Trophoblast cell (in vitro differentiated cells and primary cell): ENCODE measurements at regions not wholly inside any gene's neighbourhood (a gene's known extent, or its start where the extent isn't known, plus 50 kb on each side); places are given as distances from the start of the nearest gene placed in this dataset.

Experiments used
- DNase-seq, 2 donors: peaks; one replicate each; pipeline ENCODE4 v3.0.0-alpha.2; 2016
- H2AFZ ChIP-seq: 2 replicates; pipeline ENCODE4 v1.6.1; 2013; ENCODE audit warnings: low read length, moderate library complexity, mild to moderate bottlenecking; ENCODE audit not compliant: insufficient read depth, poor library complexity
- H2AK5ac ChIP-seq: 2 replicates; pipeline ENCODE4 v1.6.1; 2013; ENCODE audit warnings: mild to moderate bottlenecking, low read length
- H2BK120ac ChIP-seq: 2 replicates; pipeline ENCODE4 v1.6.1; 2013; ENCODE audit warnings: low read length, mild to moderate bottlenecking, moderate library complexity; ENCODE audit not compliant: insufficient read depth, poor library complexity
- H2BK12ac ChIP-seq: 2 replicates; pipeline ENCODE4 v1.6.1; 2013; ENCODE audit warnings: mild to moderate bottlenecking, low read length, moderate library complexity
- H2BK5ac ChIP-seq: 2 replicates; pipeline ENCODE4 v1.6.1; 2013; ENCODE audit warnings: low read length, low read depth, moderate library complexity, mild to moderate bottlenecking; ENCODE audit not compliant: poor library complexity
- H3K14ac ChIP-seq: 2 replicates; pipeline ENCODE4 v1.6.1; 2013; ENCODE audit warnings: mild to moderate bottlenecking, low read length
- H3K18ac ChIP-seq: 2 replicates; pipeline ENCODE4 v1.6.1; 2013; ENCODE audit warnings: mild to moderate bottlenecking, low read length
- H3K23ac ChIP-seq: 2 replicates; pipeline ENCODE4 v1.6.1; 2013; ENCODE audit warnings: low read length
- H3K27ac ChIP-seq: 2 replicates; pipeline ENCODE4 v1.5.1; 2013; ENCODE audit warnings: low read depth, mild to moderate bottlenecking, inconsistent platforms, low read length, moderate library complexity
- H3K27me3 ChIP-seq: 2 replicates; pipeline ENCODE4 v1.6.1; 2013; ENCODE audit warnings: inconsistent platforms, mild to moderate bottlenecking, low read length, moderate library complexity; ENCODE audit not compliant: insufficient read depth
- H3K36me3 ChIP-seq, 2 experiments: 1 replicate in 1 of 2; 2 replicates in 1 of 2; pipeline ENCODE4 v1.6.1; 2013; ENCODE audit warnings: low read length in 2 of 2, mild to moderate bottlenecking in 2 of 2, moderate library complexity in 1 of 2; ENCODE audit not compliant: insufficient read depth in 2 of 2, control insufficient read depth in 1 of 2
- H3K4ac ChIP-seq: 2 replicates; pipeline ENCODE4 v1.6.1; 2013; ENCODE audit warnings: low read depth, mild to moderate bottlenecking, low read length, moderate library complexity
- H3K4me1 ChIP-seq, 2 experiments: 1 replicate in 1 of 2; 2 replicates in 1 of 2; pipeline ENCODE4 v1.6.1; 2013; ENCODE audit warnings: low read length in 2 of 2, mild to moderate bottlenecking in 2 of 2, moderate library complexity in 1 of 2; ENCODE audit not compliant: insufficient read depth in 2 of 2, control insufficient read depth in 1 of 2
- H3K4me2 ChIP-seq: 2 replicates; pipeline ENCODE4 v1.6.1; 2013; ENCODE audit warnings: inconsistent platforms, mild to moderate bottlenecking, low read length, moderate library complexity
- H3K4me3 ChIP-seq: 2 replicates; pipeline ENCODE4 v1.5.1; 2013; ENCODE audit warnings: mild to moderate bottlenecking, low read depth, low read length, inconsistent platforms
- H3K79me1 ChIP-seq: one replicate; pipeline ENCODE4 v1.6.1; 2013; ENCODE audit warnings: low read length
- H3K79me2 ChIP-seq: 2 replicates; pipeline ENCODE4 v1.6.1; 2013; ENCODE audit warnings: low read length, mild to moderate bottlenecking; ENCODE audit not compliant: control insufficient read depth, insufficient read depth, poor library complexity
- H3K9ac ChIP-seq: 2 replicates; pipeline ENCODE4 v1.6.1; 2013; ENCODE audit warnings: mild to moderate bottlenecking, low read length
- H3K9me3 ChIP-seq: 2 replicates; pipeline ENCODE4 v1.6.1; 2013; ENCODE audit warnings: low read depth, mild to moderate bottlenecking, control low read depth, inconsistent platforms, low read length; ENCODE audit not compliant: insufficient read depth
- H4K12ac ChIP-seq: 2 replicates; pipeline ENCODE4 v1.6.1; 2013; ENCODE audit warnings: low read depth, mild to moderate bottlenecking, low read length, moderate library complexity
- H4K8ac ChIP-seq: 2 replicates; pipeline ENCODE4 v1.6.1; 2013; ENCODE audit warnings: low read depth, mild to moderate bottlenecking, low read length, moderate library complexity
- H4K91ac ChIP-seq: one replicate; pipeline ENCODE4 v1.6.1; 2013; ENCODE audit warnings: low read depth, mild to moderate bottlenecking, low read length, moderate library complexity
- WGBS: extraction: QIAGEN DNeasy Blood & Tissue Kit; methylation state at CpG from one replicate; pipeline ENCODE4 v1.1.7; 2013; ENCODE audit warnings: missing lambda C conversion rate; ENCODE audit not compliant: insufficient read length, insufficient coverage; ENCODE audit errors: extremely low coverage; 5-methylcytosine and 5-hydroxymethylcytosine counted together

- Histone ChIP-seq H2AK5ac (no peak overlapping the region), H3K4me2 (no peak overlapping the region), H3K79me2 (no peaks in the 10 kb centered on the region), H4K12ac (no peak overlapping the region), H3K4ac (no peak overlapping the region), H3K36me3 (no peaks in the 10 kb centered on the region), H2BK120ac (no peak overlapping the region), H3K79me1 (no peaks in the 10 kb centered on the region), H2BK5ac (no peak overlapping the region), H4K8ac (no peak overlapping the region), H3K4me3 (no peak overlapping the region), H3K9ac (no peak overlapping the region), H3K27me3 (no peaks in the 10 kb centered on the region), H3K4me1 (no peaks in the 10 kb centered on the region), H3K23ac (no peak overlapping the region), H4K91ac (no peak overlapping the region), H3K18ac (no peak overlapping the region), H2BK12ac (no peak overlapping the region), H3K27ac (no peak overlapping the region), H3K14ac (no peak overlapping the region), H2AFZ (no peak overlapping the region), H3K9me3 (peaks cover 5% of the 10 kb centered on the region)
- WGBS, result no CpG with 5 or more reads among the region's 7 CpGs
- DNase-seq, result no peak
These were observed 733.5 kb downstream of the BRD1 start for GRCh38 chr22:49094151-49094550.

GRCh38 chr22:49093192-49093880 is 734.3 kb downstream of the BRD1 start:
- Histone ChIP-seq H4K8ac (no peak overlapping the region), H3K36me3 (no peaks in the 10 kb centered on the region), H3K23ac (no peak overlapping the region), H3K9ac (no peak overlapping the region), H3K79me1 (no peaks in the 10 kb centered on the region), H3K4me3 (no peak overlapping the region), H4K12ac (no peak overlapping the region), H4K91ac (no peak overlapping the region), H3K14ac (no peak overlapping the region), H3K9me3 (peaks cover 9% of the 10 kb centered on the region), H2BK12ac (no peak overlapping the region), H2AK5ac (no peak overlapping the region), H3K4me2 (no peak overlapping the region), H3K4ac (no peak overlapping the region), H3K27ac (no peak overlapping the region), H3K18ac (no peak overlapping the region), H3K4me1 (no peaks in the 10 kb centered on the region), H2BK5ac (no peak overlapping the region), H3K27me3 (no peaks in the 10 kb centered on the region), H2AFZ (no peak overlapping the region), H2BK120ac (no peak overlapping the region), H3K79me2 (no peaks in the 10 kb centered on the region)
- no CpG with 5 or more reads among the region's 23 CpGs for WGBS
- DNase-seq, result no peak

- Histone ChIP-seq H4K12ac (no peak overlapping the region), H3K4me3 (no peak overlapping the region), H2BK12ac (no peak overlapping the region)
These were observed 735.0 kb downstream of the BRD1 start for GRCh38 chr22:49092716-49093115.

GRCh38 chr22:49091917-49092545 is 735.6 kb downstream of the BRD1 start:
- Histone ChIP-seq H3K79me1 (no peaks in the 10 kb centered on the region), H3K36me3 (no peaks in the 10 kb centered on the region), H3K9ac (no peak overlapping the region), H3K4ac (no peak overlapping the region), H3K9me3 (peaks cover 9% of the 10 kb centered on the region), H3K79me2 (no peaks in the 10 kb centered on the region), H2AFZ (no peak overlapping the region), H4K8ac (no peak overlapping the region), H3K4me1 (no peaks in the 10 kb centered on the region), H2AK5ac (no peak overlapping the region), H2BK12ac (no peak overlapping the region), H3K4me3 (no peak overlapping the region), H2BK5ac (no peak overlapping the region), H3K4me2 (no peak overlapping the region), H4K12ac (no peak overlapping the region), H3K18ac (no peak overlapping the region), H2BK120ac (no peak overlapping the region), H3K27ac (no peak overlapping the region), H3K27me3 (no peaks in the 10 kb centered on the region), H3K23ac (no peak overlapping the region), H4K91ac (no peak overlapping the region), H3K14ac (no peak overlapping the region)
- DNase-seq, result no peak
- no CpG with 5 or more reads among the region's 13 CpGs for WGBS

More at GRCh38 chr22:49092716-49093115, 735.0 kb downstream of the BRD1 start:
- no peak overlapping the region for H2BK5ac ChIP-seq
- no peak overlapping the region for H3K23ac ChIP-seq
- no peak overlapping the region for H2AK5ac ChIP-seq
- no peaks in the 10 kb centered on the region for H3K79me2 ChIP-seq
- no CpG with 5 or more reads among the region's 15 CpGs for WGBS
- no peak for DNase-seq
- no peaks in the 10 kb centered on the region for H3K36me3 ChIP-seq
- no peaks in the 10 kb centered on the region for H3K4me1 ChIP-seq
- no peaks in the 10 kb centered on the region for H3K79me1 ChIP-seq
- no peak overlapping the region for H3K4me2 ChIP-seq
- H3K9me3 ChIP-seq, result peaks cover 9% of the 10 kb centered on the region
- H4K8ac ChIP-seq, result no peak overlapping the region
- H3K9ac ChIP-seq, result no peak overlapping the region
- no peak overlapping the region for H2BK120ac ChIP-seq
- no peak overlapping the region for H3K14ac ChIP-seq
- H4K91ac ChIP-seq, result no peak overlapping the region
- no peaks in the 10 kb centered on the region for H3K27me3 ChIP-seq
- no peak overlapping the region for H2AFZ ChIP-seq
- H3K4ac ChIP-seq, result no peak overlapping the region
- no peak overlapping the region for H3K27ac ChIP-seq
- no peak overlapping the region for H3K18ac ChIP-seq
